COLO829 (cell line): ENCODE measurements at regions not wholly inside any gene's neighbourhood (a gene's known extent, or its start where the extent isn't known, plus 50 kb on each side); places are given as distances from the start of the nearest gene placed in this dataset.
A peak's percentile ranks its signal among the peaks of the same experiment; 100 is the strongest.
"Not testable (repeated sequence)": the region's sequence is repeated elsewhere in the genome, so short reads cannot be mapped to it uniquely, and the experiment has no call there.

Source experiments
- DNase-seq: peaks from one replicate; pipeline ENCODE4 v3.0.0; 2012; ENCODE audit warnings: low spot score

DNA sequence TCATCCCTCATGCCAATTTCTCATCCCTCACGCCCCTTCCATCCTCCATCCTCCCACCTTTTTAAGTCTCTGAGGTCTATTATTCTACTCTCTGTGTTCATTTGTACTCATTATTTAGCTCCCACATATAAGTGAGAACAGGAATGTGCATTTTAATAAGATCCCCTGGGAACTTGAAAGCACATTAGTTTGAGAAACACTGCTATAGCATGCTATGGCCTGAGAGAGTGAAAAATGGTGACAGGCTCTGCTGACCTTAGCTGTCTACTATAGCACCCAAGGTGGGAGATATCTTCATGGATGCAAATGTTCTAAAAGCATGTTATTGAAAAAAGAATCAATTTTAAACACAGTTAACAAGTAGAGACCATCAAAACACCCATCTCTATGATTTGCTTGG lies 712.0 kb downstream of the TFAP2A start:
- no peak for DNase-seq

DNA sequence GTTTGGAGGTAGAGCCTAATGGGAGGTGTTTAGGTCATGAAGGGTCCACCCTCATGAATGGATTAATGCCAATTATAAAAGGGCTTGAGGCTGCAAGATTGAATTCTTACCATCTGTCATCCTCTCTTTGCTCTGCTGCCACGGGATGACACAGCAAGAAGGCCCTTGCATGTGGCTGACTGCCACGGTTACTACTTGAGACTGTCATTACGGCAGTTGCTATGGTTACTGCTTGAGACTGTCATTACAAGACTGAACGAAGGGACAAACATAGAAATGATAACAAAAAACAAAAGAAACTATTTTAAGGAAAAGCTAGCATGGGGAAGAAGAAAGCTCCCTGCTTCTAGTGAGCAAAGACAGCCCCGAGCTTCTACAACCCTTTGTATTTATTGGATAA lies 715.0 kb downstream of the TFAP2A start:
- DNase-seq = no peak

DNA sequence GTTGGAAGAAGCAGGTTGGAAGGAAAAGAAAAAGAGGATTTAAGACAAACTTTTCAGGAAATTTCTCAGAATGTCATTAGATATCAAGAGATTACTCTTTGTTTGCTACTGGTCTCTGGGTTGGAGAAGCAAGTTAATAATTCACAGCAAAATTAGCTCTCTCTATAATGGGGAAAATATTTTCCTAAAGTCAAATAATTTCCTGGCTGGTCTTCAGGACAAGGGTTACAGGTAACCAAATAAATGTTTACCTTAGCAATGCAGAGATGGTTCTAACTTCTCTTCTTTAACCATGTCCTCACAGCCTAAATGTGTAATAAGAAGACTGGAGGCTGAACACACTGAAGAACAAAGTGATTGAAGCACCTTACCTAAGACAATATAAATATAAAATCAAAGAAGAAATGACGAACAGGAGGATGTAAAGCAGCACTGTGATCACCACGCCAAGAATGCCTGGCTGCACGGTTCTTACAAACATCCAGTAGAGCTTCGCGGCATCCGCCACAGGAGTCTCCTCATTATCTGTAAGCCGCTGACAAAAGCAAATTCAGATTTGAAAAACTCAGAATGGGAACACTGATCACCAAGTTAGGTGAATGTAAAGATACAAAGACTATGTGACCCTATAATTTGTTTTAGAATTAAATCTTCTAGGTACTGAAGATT lies 717.5 kb downstream of the TFAP2A start:
- no peak for DNase-seq

DNA sequence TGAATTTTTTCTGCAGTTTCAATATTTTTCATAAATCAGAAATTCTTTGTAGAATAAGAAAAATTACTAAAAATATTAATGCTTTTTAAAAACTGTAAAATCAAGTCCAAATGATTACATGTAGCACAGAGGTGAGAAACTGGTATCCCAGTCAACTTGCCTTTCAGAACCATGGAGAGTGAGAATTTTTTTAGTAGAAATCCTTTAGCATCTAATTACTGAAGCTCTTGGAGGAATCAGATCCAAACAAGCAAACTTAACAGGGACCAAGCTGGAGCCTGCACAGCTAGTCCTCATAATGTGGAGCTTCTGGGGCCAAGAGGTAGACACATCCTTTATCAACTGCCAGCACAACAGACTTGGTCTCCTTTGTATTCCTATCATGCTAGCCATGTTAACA lies 724.5 kb downstream of the TFAP2A start:
- DNase-seq = no peak

DNA sequence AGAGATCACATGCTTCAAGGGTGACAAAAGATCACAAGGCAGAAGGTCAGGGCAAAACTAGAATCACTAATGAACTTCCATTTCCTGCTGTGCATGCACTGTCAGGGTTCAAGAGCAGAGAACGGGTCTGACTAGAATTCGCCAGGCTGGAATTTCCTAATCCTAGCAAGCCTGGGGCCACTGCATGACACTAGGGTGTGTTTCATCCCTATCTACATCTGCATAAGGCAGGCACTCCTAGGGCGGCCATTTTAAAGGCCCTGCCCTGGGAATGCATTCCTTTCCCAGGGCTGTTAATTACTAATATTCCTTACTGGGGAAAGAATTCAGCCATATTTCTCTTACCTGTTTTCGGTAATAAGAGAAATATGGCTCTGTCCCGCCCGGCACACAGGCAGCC lies 734.1 kb downstream of the TFAP2A start:
- not testable (repeated sequence) for DNase-seq

DNA sequence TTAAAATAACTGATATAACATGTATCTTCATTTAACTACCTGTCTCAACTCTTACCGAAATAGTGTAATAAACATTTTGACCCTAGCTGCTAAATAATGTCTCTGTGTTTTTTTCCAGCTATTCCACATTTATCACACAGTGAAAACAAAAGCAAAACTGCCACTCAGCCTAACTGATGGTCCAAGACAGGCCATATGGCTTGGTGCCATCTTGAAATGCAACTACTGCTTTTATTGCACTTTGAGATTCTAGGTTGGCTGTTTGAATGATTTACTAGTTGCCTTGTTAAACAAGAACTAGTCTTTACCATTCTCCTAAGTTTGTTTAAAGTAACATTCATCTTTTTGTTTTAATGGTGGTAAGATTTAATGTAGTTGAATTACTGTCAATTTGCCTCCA lies 739.8 kb downstream of the TFAP2A start:
- no peak for DNase-seq

DNA sequence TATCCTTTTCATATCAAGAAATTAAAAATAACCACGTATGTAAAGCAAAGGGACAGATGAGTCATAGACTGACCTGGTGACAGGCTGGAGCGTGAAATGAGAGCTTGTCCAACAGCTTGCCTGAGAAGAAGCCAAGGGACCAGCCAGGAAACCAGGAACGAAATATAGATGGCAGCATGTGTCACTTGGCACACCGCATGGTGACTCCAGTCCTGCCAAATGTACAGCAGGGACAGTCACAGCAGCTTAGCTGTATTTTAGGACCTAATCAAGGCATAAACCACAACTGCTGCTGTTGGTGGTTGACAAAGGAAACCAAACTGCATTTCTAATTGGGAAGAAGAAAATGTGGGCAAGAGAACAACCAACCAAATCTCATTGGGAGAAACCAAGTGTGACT lies 755.0 kb downstream of the TFAP2A start:
- no peak for DNase-seq

DNA sequence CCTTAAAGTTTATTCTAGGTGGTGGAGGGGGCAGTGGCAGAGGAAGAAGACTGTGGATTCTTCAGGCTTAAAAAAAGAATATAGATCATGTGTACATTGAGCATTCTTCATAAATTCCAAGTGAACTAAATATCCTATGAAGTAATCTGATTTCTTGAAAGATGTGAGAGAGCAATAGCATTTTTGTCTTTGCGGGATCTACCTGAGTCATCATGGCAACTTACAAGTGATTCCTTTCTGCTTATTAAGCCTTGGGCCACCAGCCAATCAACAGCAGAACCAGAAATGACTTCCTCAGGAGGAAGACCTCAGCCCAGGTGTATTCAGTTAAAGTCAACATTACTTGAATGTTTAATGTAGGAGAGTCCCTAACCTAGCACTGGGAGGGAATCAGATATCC lies 756.9 kb downstream of the TFAP2A start:
- no peak for DNase-seq

DNA sequence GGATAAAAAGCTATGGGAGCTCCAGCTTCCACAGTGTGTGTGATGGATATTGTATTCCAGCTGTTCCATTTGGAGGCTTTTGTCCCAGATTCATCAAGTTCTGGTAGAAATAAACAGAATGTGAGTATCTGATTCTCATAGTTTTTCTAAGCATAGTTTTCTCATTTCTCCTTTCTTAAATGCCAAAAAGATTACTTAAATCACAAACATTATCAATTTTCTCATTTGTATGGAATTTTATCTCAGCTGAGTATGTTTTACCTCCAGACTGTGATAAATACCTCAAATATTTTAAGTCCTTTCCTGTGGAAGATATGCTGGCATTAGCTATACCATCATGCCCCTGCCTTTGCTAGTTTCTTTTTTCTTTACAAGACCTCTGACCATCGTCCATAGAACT lies 767.3 kb downstream of the TFAP2A start:
- DNase-seq = no peak

DNA sequence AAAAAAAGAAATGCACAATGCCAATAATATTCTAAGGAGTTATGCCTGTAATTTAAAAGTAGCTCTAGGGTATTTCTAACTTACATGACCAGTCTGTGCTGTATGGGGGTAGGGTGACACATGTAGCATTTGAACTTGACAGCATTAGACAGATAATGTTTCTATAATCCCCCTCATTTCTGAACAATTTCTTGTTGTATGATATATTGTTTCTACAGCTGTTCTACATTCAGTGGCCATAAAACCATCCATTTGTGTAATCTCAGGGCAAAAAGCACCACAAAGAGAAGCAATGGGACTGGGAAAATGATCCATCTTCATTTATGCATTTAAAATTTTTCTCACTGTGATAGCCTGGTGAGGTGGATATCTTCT lies 767.8 kb downstream of the TFAP2A start:
- DNase-seq = no peak

DNA sequence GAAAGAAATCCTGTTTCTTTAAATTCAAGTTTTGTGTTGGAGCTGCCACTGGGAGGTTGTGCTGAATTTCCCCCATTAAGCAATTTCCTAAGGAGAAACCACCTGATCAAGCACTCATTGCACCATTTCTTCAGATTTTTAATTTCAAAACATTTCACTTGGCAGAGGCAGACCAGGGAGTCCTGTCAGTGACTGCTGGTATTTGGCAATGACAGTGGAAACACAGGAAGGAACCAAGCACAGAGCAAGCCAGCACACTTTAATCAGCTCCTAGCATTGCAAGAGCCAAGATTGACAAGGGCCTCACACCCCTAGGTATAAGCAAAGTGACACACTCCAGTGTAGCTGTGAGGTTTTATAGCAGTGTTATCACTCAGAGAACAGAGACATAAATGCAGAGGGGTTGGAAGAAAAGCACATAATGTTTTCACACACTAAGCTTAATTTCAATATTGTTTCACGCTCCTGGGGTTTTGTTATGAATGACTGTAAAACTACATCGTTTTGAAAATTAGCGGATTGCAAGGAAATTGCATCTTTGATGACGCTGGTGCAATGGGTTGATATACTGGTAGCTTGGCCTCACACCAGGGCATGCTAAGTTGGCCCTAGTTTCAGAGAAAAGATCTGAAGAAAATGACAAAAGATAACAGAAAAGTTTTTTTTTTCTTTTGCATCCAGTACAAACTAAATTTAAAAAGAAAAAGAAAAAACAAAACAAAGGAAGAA lies 768.4 kb downstream of the TFAP2A start:
- DNase-seq = no peak

DNA sequence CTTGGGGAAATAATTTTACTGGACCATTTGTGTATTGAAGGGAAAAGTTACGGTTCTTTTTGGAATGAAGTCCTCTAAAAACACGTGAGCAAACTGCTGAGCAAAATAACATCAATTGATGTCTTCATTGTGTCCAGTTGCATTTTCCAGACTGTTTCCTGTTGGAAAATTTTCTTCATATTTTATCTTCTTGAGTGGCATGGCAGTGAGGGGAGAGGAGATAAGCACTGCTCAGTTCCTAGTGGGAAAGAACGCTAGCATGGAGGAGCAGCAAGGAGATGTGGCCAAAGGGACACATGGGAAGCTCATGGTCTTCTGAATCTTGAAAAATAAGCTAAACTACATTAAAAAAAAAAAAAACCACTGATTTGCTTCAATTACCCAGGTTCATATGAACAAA lies 776.0 kb downstream of the TFAP2A start:
- no peak for DNase-seq

DNA sequence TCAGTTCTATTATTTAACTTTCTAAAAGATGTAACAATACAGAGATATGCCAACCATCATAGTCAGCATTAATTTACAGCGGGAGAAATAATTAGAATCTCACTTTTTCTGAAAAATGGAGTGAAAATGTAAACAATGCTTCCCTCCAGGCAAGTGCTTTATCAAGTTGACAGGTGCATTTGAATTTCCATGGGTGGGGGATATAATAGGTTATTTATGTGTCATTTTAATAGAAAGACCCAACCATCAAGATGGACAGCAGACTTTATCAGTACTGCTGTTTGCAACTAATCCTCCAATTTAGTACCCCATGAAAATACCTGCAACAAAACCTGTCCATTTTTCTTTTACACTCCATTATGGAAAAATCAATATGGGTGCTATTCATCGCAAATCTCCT lies 780.1 kb downstream of the TFAP2A start:
- DNase-seq = no peak

DNA sequence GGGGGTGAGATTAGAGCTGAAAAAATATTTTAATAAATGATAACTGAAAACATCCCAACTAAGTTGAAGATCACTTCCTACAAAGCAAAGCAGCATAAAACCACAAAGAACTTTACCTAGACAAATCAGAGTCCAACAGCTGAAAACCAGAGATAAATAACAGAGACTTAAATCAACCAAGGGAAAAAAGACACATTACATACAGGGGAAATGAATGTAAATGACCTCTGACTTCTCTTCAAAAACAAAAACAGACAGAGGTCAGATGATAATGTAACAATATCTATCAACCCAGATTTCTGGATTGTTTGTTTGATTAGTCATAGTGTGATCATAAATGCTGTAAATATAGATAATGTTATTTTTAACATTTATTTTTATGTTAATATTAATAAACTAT lies 782.8 kb downstream of the TFAP2A start:
- no peak for DNase-seq

DNA sequence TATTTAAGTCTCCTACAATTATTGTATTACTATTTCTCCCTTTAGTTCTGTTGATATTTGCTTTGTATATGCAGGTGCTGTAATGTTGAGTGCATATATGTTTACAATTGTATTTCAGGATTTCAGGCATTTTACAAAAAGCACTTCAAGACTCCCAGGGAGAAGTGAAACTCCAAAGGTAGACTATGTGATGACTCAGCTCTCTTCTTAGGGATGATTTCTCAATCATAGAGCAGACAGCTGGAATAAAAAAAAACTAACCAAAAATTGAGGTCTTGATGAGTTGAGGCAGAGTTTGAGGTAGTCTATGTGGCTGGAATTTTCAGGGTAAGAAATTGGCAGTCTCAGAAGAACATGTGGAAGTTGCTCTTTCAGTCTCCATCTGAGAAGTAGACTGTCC lies 786.1 kb downstream of the TFAP2A start:
- DNase-seq = no peak

DNA sequence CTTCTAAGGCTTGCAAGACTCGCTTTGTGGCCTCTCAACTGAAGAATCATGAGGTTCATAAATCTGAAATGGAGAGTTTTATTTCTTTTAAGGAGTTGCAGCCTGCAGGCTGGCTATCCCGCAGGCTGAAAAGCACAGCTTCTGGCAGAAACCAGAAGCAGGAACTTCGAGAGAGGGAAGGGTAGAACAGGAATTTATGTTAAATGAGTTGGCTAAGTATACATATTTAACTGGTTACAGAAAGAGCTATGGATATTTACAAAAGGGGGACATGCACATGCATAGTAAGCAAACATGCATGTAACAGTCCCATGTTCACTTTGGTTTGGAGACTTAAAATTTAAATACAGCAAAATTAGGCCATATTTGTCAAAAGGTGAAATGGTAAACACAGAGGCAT lies 787.0 kb downstream of the TFAP2A start:
- no peak for DNase-seq

DNA sequence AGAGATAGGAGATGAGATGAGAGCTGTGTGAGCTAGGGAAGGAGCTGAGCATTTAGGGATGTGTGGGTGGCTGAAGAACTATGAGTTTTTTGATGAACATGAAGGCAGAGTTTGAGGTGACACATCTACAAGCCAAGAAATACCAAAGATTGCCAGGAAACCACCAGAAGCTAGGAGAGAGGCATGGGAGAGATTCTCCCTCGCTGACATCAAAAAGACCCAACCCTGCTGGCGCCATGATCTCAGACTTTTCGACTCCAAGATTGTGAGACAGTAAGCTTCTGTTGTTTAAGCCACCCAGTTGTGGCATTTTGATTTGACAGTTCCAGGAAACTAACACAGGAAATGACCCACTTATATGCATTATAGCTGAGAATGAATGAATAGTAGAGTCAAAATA lies 790.9 kb downstream of the TFAP2A start:
- DNase-seq = peak; percentile 34

DNA sequence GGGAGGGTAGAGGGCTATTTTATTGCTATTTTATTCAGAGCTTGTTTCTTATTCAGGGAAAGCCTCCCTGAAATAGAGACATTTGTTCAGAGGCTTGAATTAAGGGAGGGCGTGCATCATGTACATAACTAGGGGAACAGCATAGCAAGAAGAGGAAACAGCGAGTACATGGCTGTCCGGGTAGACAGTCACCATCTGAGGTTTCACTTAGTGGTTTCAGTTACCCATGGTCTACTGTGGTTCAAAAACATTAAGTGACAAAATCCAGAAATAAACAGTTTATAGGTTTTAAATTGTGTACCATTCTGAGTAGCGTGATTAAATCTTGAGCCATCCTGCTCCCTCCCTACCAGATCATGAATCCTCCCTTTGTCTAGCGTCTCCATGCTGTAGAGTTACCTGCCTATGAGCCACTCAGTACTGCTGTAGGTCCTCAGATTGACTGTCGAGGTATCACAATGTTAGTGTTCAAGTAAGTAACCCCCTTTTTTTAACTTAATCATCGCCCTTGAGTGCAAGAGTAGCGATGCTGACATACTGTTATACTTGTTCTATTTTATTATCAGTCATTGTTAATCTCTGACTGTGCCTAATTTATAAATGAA lies 791.5 kb downstream of the TFAP2A start:
- DNase-seq = no peak

DNA sequence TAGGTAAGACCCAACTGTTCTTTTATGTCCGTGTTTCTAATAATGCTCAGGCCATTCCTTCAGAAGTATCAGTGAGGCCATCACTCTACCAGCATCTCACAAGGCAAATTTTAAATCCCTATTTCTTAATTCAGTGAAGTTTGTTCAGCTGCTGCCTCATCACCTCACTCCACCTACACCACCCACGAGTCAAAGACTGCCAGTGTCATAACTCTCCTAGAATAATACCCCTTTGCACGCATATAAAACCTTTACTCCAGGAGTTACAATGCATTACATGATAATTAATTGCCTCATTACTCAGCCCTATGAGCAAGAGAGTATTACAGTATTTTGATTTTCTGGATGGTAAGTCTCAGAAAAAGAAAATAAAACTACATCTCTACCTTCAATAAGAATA lies 793.6 kb downstream of the TFAP2A start:
- no peak for DNase-seq

DNA sequence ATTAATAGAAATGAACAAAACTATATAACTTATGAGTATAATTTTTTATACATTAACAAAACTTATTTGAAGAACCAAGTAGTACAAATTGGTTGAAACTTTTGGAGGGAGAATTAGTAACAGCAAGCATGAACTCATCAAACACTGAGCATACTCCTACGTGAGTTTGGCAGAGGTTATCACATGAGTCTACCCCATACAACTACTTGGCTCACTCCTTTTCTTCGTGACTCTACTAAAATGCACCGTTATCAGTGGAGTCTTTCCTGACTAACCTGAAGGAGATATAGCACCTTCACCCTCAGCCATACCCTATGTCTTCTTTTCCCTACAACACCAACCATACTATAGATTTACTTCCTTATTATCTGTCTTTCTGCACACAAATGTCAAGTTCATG lies 794.2 kb downstream of the TFAP2A start:
- DNase-seq = no peak

DNA sequence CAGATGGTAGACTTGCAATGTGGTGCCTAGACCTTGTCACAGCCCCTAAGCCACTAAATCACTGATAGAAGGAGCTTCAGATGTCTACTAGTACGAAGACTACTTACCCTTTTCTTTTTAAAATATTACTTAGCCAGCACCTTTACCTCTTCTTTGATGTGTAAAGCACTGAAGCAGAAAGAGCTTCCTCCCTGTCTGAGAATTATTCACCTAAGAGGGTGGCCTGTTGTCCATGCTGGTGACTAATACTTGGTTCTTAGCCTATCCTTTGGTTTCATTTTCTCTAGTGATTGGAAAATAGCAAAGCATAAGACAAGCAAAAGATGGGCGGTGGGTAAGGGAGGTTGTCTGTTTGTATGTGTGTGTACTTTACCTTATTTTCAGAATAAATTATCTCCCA lies 794.6 kb downstream of the TFAP2A start:
- DNase-seq = no peak

DNA sequence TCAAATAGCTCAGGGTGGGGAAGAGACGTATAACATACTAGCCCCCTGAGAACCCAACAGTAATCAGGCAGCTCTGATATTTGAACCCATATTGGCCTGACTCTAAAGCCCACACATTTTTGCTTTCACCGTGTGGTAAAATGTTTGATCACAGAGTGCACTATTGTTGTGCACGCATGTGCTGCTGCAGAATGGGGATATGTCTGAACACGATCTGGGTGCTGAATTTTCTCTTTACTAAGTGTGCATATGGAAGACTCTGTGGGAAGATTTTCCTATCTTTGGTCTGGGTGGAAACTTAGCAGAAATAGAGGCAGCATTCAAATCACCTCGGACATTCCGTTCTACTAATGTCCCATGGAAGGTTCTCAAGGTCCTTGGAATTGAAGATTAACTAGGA lies 800.1 kb downstream of the TFAP2A start:
- DNase-seq = no peak

DNA sequence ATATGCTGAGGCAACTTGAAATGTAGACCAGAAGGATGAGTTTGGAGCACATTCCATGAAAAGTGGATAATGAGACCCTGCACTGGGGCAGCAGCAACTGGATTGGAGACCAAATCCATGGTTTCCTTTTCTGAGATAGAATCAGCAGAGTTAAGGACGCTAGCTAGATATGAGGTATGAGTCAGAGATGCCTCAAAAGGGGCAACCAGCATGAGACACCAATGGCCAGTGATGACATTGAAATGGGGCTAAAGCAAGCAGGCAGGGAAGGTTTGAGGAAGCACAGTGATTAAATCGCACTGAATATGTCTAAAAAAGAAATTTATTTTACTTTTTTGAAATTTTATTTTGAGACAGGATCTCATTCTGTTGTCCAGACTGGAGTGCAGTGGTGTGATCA lies 802.4 kb downstream of the TFAP2A start:
- no peak for DNase-seq
